D721Med (cell line): ENCODE measurements at regions not wholly inside any gene's neighbourhood (a gene's known extent, or its start where the extent isn't known, plus 50 kb on each side); places are given as distances from the start of the nearest gene placed in this dataset.
A peak's percentile ranks its signal among the peaks of the same experiment; 100 is the strongest.

Experiments used
- DNase-seq: peaks from one replicate; pipeline ENCODE4 v3.0.0; 2011; ENCODE audit warnings: low spot score; ENCODE audit not compliant: insufficient read length
- FAIRE-seq: peaks from 2 replicates; lab custom pipeline; 2011; peaks lifted over from hg19 to GRCh38; lab: Jason Lieb, UNC
- CTCF ChIP-seq: IDR thresholded peaks from 2 replicates; pipeline ENCODE4 v1.5.1; 2012; ENCODE audit warnings: mild to moderate bottlenecking, control low read depth; ENCODE audit not compliant: insufficient read depth; ENCODE audit errors: missing control alignments

DNA sequence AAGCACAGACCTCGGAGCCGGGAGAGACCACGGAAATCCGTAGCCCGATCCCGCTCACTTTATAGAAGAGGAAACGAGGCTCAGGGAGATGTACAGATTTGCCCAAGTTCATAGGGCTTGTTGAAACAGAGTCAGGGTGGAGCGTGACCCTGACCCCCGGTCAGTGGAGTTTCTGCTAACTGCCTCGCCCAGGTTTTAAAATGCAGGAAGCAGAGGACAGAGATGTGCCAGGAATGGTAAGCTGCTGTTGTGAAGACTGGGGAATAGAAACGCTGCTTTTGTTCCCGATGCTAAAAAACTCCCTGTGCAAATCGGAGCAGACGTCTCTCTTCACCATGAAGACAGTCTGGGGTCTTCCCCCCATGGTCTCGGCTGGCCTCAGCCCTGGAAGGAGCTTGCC lies 403.0 kb downstream of the SEC14L1 start:
- DNase-seq (no peak), FAIRE-seq (no peak)
- no peak for TF ChIP-seq CTCF

- DNase-seq (no peak), FAIRE-seq (no peak)
- no peak for TF ChIP-seq CTCF
Observed at GRCh38 chr17:77544347-77545110, 403.8 kb downstream of the SEC14L1 start.

DNA sequence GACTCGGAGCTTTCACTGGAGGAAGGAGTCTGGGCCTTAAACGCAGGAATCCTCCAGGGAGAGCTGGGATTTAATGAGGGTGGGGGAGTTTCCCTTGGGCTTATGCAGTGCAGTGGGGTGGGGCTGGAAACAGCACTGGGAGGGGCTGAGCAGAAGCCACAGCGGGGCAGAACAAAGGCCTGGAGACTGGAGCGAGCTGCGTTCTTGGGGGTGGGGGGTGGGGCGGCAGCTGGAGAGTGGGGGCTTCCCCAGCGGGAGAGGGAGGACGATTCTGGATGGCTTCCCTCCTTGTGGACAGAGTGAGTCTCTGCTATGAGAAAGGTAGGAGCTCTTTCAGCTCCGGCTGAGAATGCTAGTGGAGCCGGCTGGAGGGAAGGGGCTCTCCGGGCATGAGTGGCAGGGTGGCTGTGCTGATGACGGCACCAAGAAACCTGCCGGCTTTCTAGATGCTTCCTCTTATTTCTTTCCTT lies 406.0 kb downstream of the SEC14L1 start:
- DNase-seq (peak; percentile 82), FAIRE-seq (peak; percentile 35)
- no peak for TF ChIP-seq CTCF

- TF ChIP-seq CTCF = no peak
- FAIRE-seq (no peak), DNase-seq (no peak)
Observed at GRCh38 chr17:77548967-77549366, 408.2 kb downstream of the SEC14L1 start.

DNA sequence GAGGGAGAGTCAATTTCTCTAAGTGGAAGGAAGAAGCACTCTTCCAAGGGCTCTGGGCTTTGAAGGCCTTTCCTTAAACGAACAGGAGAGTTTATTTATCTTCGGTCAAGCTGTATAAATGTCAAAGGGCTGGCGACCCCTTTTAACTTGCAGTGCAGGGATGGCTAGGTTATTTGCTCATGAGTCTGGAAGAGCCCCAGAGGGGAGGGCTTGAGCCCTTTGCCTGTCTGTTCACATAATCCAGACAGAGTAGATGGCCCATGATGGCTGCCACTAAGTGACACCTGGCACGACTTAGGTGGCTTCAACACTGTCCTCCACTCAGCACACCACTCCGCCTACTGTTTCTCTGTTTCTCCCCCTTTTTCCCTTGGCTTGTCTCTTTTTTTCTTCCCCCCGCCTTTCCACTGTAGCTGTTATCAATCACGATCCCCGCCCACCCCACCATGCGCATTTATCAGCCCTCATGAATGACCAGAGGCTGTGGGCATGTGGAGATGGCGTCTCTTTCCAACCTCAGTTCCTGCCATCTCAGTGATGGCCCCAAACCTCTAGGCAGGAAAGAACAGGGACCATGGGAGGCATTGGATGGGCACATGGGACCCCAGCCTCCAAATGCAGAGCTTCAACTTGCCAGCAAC lies 408.7 kb upstream of the TNRC6C start:
- DNase-seq = no peak
- TF ChIP-seq CTCF = no peak
- FAIRE-seq = no peak

DNA sequence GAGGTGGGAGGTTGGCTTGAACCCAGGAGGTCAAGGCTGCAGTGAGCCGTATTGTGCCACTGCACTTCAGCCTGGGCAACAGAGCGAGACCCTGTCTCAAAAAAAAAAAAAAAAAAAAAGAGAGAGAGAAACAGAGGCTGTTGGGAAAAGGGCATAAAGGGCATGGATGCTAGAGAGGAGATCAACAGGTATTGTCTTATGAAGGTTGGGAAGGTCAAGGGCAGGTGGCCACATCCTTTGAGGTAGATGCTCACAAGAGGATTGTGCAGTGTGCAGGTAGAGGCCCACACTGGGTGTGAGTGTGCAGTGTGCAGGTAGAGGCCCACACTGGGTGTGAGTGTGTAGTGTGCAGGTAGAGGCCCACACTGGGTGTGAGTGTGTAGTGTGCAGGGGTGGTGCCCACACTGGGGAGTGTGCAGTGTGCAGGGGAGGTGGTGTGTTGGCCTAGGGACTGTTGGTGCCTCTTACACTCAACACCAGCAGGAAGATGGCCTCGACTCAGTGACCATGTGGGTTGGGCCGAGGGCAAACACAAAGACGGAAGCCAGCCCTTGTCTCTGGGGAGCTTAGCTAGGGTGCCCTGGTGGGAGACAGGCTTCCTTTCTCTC lies 404.9 kb upstream of the TNRC6C start:
- DNase-seq (no peak), FAIRE-seq (no peak)
- TF ChIP-seq CTCF = no peak
